ENCODE measurements at regions not wholly inside any gene's neighbourhood (a gene's known extent, or its start where the extent isn't known, plus 50 kb on each side); places are given as distances from the start of the nearest gene placed in this dataset.
"Not testable (repeated sequence)": the region's sequence is repeated elsewhere in the genome, so short reads cannot be mapped to it uniquely, and the experiment has no call there.

GRCh38 chr10:44749151-44749550, 162.0 kb upstream of the TMEM72 start:
- H3K4me3 Mint-ChIP-seq (ENCODE audit: unreplicated experiment), result no peak overlapping the region
- no peaks in the 10 kb centered on the region for H3K4me1 Mint-ChIP-seq (ENCODE audit: unreplicated experiment)
- DNase-seq (ENCODE audit: low spot score), result no peak
- no peaks in the 10 kb centered on the region for H3K9me3 Mint-ChIP-seq (ENCODE audit: unreplicated experiment)
- H3K36me3 Mint-ChIP-seq (ENCODE audit: low read depth, unreplicated experiment), result no peaks in the 10 kb centered on the region
- H3K27ac Mint-ChIP-seq (ENCODE audit: unreplicated experiment), result no peak overlapping the region
- H3K27me3 Mint-ChIP-seq (ENCODE audit: unreplicated experiment), result no peaks in the 10 kb centered on the region
- TF ChIP-seq CTCF (IDR thresholded peaks at IDR 0.05; ENCODE audit: unreplicated experiment), result no peak

GRCh38 chr10:44752451-44753441, 158.4 kb upstream of the TMEM72 start:
- Mint-ChIP-seq H3K27ac (ENCODE audit: unreplicated experiment) (no peak overlapping the region), H3K27me3 (ENCODE audit: unreplicated experiment) (no peaks in the 10 kb centered on the region), H3K4me3 (ENCODE audit: unreplicated experiment) (no peak overlapping the region), H3K9me3 (ENCODE audit: unreplicated experiment) (no peaks in the 10 kb centered on the region), H3K4me1 (ENCODE audit: unreplicated experiment) (no peaks in the 10 kb centered on the region), H3K36me3 (ENCODE audit: low read depth, unreplicated experiment) (no peaks in the 10 kb centered on the region)
- no peak for TF ChIP-seq CTCF (IDR thresholded peaks at IDR 0.05; ENCODE audit: unreplicated experiment)
- no peak for DNase-seq (ENCODE audit: low spot score)

- not testable (repeated sequence) for H3K9me3 Mint-ChIP-seq (ENCODE audit: unreplicated experiment); H3K36me3 Mint-ChIP-seq (ENCODE audit: low read depth, unreplicated experiment); DNase-seq (ENCODE audit: low spot score); H3K27me3 Mint-ChIP-seq (ENCODE audit: unreplicated experiment); H3K4me3 Mint-ChIP-seq (ENCODE audit: unreplicated experiment); H3K4me1 Mint-ChIP-seq (ENCODE audit: unreplicated experiment); H3K27ac Mint-ChIP-seq (ENCODE audit: unreplicated experiment)
Measured at GRCh38 chr10:44754355-44754754, 156.8 kb upstream of the TMEM72 start.

- H3K36me3 Mint-ChIP-seq (ENCODE audit: low read depth, unreplicated experiment), result no peaks in the 10 kb centered on the region
- H3K27ac Mint-ChIP-seq (ENCODE audit: unreplicated experiment), result no peak overlapping the region
- DNase-seq (ENCODE audit: low spot score), result no peak
- H3K9me3 Mint-ChIP-seq (ENCODE audit: unreplicated experiment), result no peaks in the 10 kb centered on the region
- no peak for TF ChIP-seq CTCF (IDR thresholded peaks at IDR 0.05; ENCODE audit: unreplicated experiment)
- no peaks in the 10 kb centered on the region for H3K27me3 Mint-ChIP-seq (ENCODE audit: unreplicated experiment)
- no peaks in the 10 kb centered on the region for H3K4me1 Mint-ChIP-seq (ENCODE audit: unreplicated experiment)
- no peak overlapping the region for H3K4me3 Mint-ChIP-seq (ENCODE audit: unreplicated experiment)
Measured at GRCh38 chr10:44755481-44755880, 155.7 kb upstream of the TMEM72 start.

- Mint-ChIP-seq H3K27ac (ENCODE audit: unreplicated experiment) (no peak overlapping the region), H3K36me3 (ENCODE audit: low read depth, unreplicated experiment) (no peaks in the 10 kb centered on the region), H3K4me1 (ENCODE audit: unreplicated experiment) (no peaks in the 10 kb centered on the region), H3K4me3 (ENCODE audit: unreplicated experiment) (no peak overlapping the region), H3K9me3 (ENCODE audit: unreplicated experiment) (no peaks in the 10 kb centered on the region), H3K27me3 (ENCODE audit: unreplicated experiment) (no peaks in the 10 kb centered on the region)
- TF ChIP-seq CTCF (IDR thresholded peaks at IDR 0.05; ENCODE audit: unreplicated experiment), result no peak
- DNase-seq (ENCODE audit: low spot score), result no peak
Measured at GRCh38 chr10:44756216-44756615, 154.9 kb upstream of the TMEM72 start.
